B cell (primary cell): ENCODE measurements at regions not wholly inside any gene's neighbourhood (a gene's known extent, or its start where the extent isn't known, plus 50 kb on each side); places are given as distances from the start of the nearest gene placed in this dataset.

Experiments
- ATAC-seq: fragments of 200-7000 bp; cut with Tn5 transposase; one replicate; pipeline ENCODE4 v1.10.0; 2021; ENCODE audit warnings: low read depth, mild to moderate bottlenecking, moderate number of reproducible peaks, moderate library complexity
- CTCF ChIA-PET: fragments of 350-600 bp; sonication (Branson Sonifier 250); formaldehyde crosslinking; loops from one replicate; lab custom pipeline; 2021; ENCODE audit warnings: antibody characterized with exemption, inconsistent platforms; lab: Charles Lee
- POLR2A ChIA-PET: fragments of 350-600 bp; sonication (Branson Sonifier 250); formaldehyde crosslinking; loops from one replicate; lab custom pipeline; 2021; ENCODE audit warnings: antibody characterized with exemption; lab: Charles Lee
- DNase-seq: peaks from one replicate; pipeline ENCODE4 v3.0.0; 2013
- H2AFZ ChIP-seq: 2 replicates; pipeline ENCODE4 v1.6.1; 2012; ENCODE audit warnings: mild to moderate bottlenecking, low read depth, low read length; ENCODE audit not compliant: insufficient read depth, poor library complexity, severe bottlenecking
- H3K27ac ChIP-seq, 2 donors: 1 replicate in 1 of 2; 2 replicates in 1 of 2; pipeline ENCODE4 v1.5.1; 2012 to 2013; ENCODE audit warnings: low read length in 2 of 2, mild to moderate bottlenecking in 2 of 2, moderate library complexity in 1 of 2
- H3K27me3 ChIP-seq, 4 experiments: fragments of 200-600 bp in 1 of 4; sonication (generic) in 1 of 4; replicated peaks in 1 of 4; 1 replicate in 2 of 4; 2 replicates in 2 of 4; pipeline versions ENCODE4 v1.6.1 to v1.7.0; 2013 to 2016; ENCODE audit warnings: low read length in 3 of 4, mild to moderate bottlenecking in 2 of 4, mixed read lengths in 1 of 4, moderate library complexity in 1 of 4; ENCODE audit not compliant: insufficient read depth in 4 of 4, control insufficient read depth in 3 of 4; ENCODE audit errors: control extremely low read depth in 1 of 4
- H3K36me3 ChIP-seq, 2 experiments: replicated peaks in 1 of 2; 1 replicate in 1 of 2; 2 replicates in 1 of 2; pipeline versions ENCODE4 v1.6.1 to v1.7.1; 2013; ENCODE audit warnings: low read length in 1 of 2; ENCODE audit not compliant: insufficient read depth in 2 of 2, control insufficient read depth in 1 of 2; ENCODE audit errors: control extremely low read depth in 1 of 2, extremely low read depth in 1 of 2
- H3K4me1 ChIP-seq, 2 donors: fragments of 200-600 bp in 1 of 2; sonication (generic) in 1 of 2; 1 replicate in 1 of 2; 2 replicates in 1 of 2; pipeline versions ENCODE4 v1.5.1 to v1.6.1; 2013 to 2017; ENCODE audit warnings: low read length in 2 of 2; ENCODE audit not compliant: control insufficient read depth in 2 of 2, insufficient read depth in 2 of 2
- H3K4me2 ChIP-seq: replicated peaks from 2 replicates; pipeline ENCODE3; 2012; ENCODE audit warnings: mild to moderate bottlenecking, low read depth, low read length; ENCODE audit not compliant: poor library complexity, severe bottlenecking
- H3K4me3 ChIP-seq, 5 experiments: fragments of 200-600 bp in 1 of 5; sonication (generic) in 1 of 5; 1 replicate in 3 of 5; 2 replicates in 2 of 5; pipeline versions ENCODE4 v1.5.1 to v1.7.0; 2011 to 2016; ENCODE audit warnings: low read length in 4 of 5, mild to moderate bottlenecking in 4 of 5, low read depth in 2 of 5, control low read depth in 1 of 5, moderate library complexity in 1 of 5; ENCODE audit not compliant: insufficient read depth in 1 of 5; ENCODE audit errors: control extremely low read depth in 1 of 5, extremely low read depth in 1 of 5
- H3K79me2 ChIP-seq: fragments of 200-600 bp; sonication (generic); one replicate; pipeline ENCODE4 v1.6.0; 2016; ENCODE audit warnings: low read length; ENCODE audit not compliant: control insufficient read depth, insufficient read depth
- H3K9ac ChIP-seq: fragments of 200-600 bp; sonication (generic); 2 replicates; pipeline ENCODE4 v1.6.1; 2017; ENCODE audit warnings: mild to moderate bottlenecking, low read length, moderate library complexity
- H3K9me3 ChIP-seq, 3 donors: one replicate each; pipeline versions ENCODE4 v1.6.1 to v1.7.1; 2013; ENCODE audit warnings: low read length in 2 of 3; ENCODE audit not compliant: control insufficient read depth in 2 of 3, insufficient read depth in 1 of 3; ENCODE audit errors: control extremely low read depth in 1 of 3
- H4K20me1 ChIP-seq: 2 replicates; pipeline ENCODE4 v1.6.0; 2012; ENCODE audit warnings: mild to moderate bottlenecking, low read length; ENCODE audit not compliant: insufficient read depth, control insufficient read depth, poor library complexity, severe bottlenecking
- H3K27ac Mint-ChIP-seq: one replicate; pipeline ENCODE4 v1.8.0; 2021; ENCODE audit warnings: mixed read lengths
- H3K27me3 Mint-ChIP-seq: one replicate; pipeline ENCODE4 v1.8.0; 2021; ENCODE audit warnings: mixed read lengths
- H3K4me1 Mint-ChIP-seq: one replicate; pipeline ENCODE4 v1.8.0; 2021; ENCODE audit warnings: mixed read lengths
- H3K4me3 Mint-ChIP-seq: one replicate; pipeline ENCODE4 v1.8.0; 2021; ENCODE audit warnings: mixed read lengths
- H3K9me3 Mint-ChIP-seq: one replicate; pipeline ENCODE4 v1.8.0; 2022; ENCODE audit warnings: mixed read lengths; ENCODE audit not compliant: insufficient read depth
- EZH2 ChIP-seq: IDR thresholded peaks from 2 replicates; pipeline ENCODE4 v1.6.1; 2012; ENCODE audit warnings: borderline replicate concordance, low read depth, mild to moderate bottlenecking, moderate library complexity, low read length; ENCODE audit not compliant: insufficient read depth, poor library complexity, severe bottlenecking
- WGBS: methylation state at CpG from one replicate; pipeline ENCODE4 v1.1.5; 2013; ENCODE audit warnings: missing lambda C conversion rate; ENCODE audit not compliant: insufficient coverage; 5-methylcytosine and 5-hydroxymethylcytosine counted together
- intact Hi-C: fragments of 100-400 bp; cut with micrococcal nuclease; formaldehyde crosslinking; loops from one replicate; pipeline ENCODE4 v1.10.0; 2022
- TF ChIP-seq, protein P1 (sequence below): fragments of 200-600 bp; IDR thresholded peaks from one replicate; pipeline ENCODE4 v1.8.0; 2022; ENCODE audit warnings: antibody characterized with exemption, mild to moderate bottlenecking

- intact Hi-C loops, result no loop called here
- H3K4me1 Mint-ChIP-seq, result no peaks in the 10 kb centered on the region
- no peak overlapping the region for H3K27ac Mint-ChIP-seq
- Histone ChIP-seq H3K4me1 (no peaks in the 10 kb centered on the region), H4K20me1 (no peaks in the 10 kb centered on the region), H3K36me3 (no peaks in the 10 kb centered on the region), H3K27me3 (peaks cover 0 to 26% (median 1%) of the 10 kb centered on the region in 4 experiments), H2AFZ (no peak overlapping the region), H3K4me3 (no peak overlapping the region), H3K9ac (no peak overlapping the region), H3K79me2 (no peaks in the 10 kb centered on the region), H3K4me2 (no peak overlapping the region), H3K9me3 (peaks cover 0 to 35% (median 0%) of the 10 kb centered on the region in 3 donors), H3K27ac (no peak overlapping the region)
- WGBS, result 88% methylated on average over 8 of the region's 10 CpGs
- ATAC-seq, result no peak
- peaks cover 52% of the 10 kb centered on the region for H3K27me3 Mint-ChIP-seq
- no peak for TF ChIP-seq EZH2
- TF ChIP-seq, protein P1, sequence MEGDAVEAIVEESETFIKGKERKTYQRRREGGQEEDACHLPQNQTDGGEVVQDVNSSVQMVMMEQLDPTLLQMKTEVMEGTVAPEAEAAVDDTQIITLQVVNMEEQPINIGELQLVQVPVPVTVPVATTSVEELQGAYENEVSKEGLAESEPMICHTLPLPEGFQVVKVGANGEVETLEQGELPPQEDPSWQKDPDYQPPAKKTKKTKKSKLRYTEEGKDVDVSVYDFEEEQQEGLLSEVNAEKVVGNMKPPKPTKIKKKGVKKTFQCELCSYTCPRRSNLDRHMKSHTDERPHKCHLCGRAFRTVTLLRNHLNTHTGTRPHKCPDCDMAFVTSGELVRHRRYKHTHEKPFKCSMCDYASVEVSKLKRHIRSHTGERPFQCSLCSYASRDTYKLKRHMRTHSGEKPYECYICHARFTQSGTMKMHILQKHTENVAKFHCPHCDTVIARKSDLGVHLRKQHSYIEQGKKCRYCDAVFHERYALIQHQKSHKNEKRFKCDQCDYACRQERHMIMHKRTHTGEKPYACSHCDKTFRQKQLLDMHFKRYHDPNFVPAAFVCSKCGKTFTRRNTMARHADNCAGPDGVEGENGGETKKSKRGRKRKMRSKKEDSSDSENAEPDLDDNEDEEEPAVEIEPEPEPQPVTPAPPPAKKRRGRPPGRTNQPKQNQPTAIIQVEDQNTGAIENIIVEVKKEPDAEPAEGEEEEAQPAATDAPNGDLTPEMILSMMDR, result no peak
- H3K4me3 Mint-ChIP-seq, result no peak overlapping the region
- H3K9me3 Mint-ChIP-seq, result no peaks in the 10 kb centered on the region
- CTCF ChIA-PET, result no interaction called here
- POLR2A ChIA-PET, result no interaction called here
- no peak for DNase-seq
These were observed 298.1 kb downstream of the FOXL1 start for GRCh38 chr16:86876499-86876898.

DNA sequence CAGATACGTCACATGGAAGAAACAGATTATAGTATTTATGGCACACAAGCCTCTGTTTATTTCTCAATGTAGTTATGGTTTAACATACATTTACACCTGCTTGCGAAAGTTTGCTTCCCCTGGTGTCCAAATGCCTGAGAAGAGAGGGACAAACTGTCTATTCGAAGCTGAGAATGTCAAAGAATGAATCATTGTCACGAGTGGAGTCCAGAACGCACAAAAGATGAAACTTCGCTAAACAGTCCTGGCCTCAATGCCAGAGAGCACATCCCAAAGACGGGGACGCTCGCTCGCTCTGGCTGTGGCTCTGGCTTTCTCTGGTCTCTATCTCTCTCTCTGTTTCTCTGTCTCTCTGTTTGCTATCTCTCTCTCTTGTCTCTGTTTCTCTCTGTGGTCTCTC lies 298.8 kb downstream of the FOXL1 start:
- H3K4me1 Mint-ChIP-seq, result no peaks in the 10 kb centered on the region
- no peak for DNase-seq
- no peak overlapping the region for H3K9ac ChIP-seq
- H3K9me3 ChIP-seq, result peaks cover 0 to 32% (median 0%) of the 10 kb centered on the region in 3 donors
- no peak overlapping the region for H3K4me3 ChIP-seq
- H3K4me1 ChIP-seq, result no peaks in the 10 kb centered on the region
- no peak overlapping the region for H3K4me3 Mint-ChIP-seq
- POLR2A ChIA-PET, result no interaction called here
- no peak for ATAC-seq
- H3K36me3 ChIP-seq, result no peaks in the 10 kb centered on the region
- intact Hi-C loops, result no loop called here
- CTCF ChIA-PET, result no interaction called here
- no peaks in the 10 kb centered on the region for H4K20me1 ChIP-seq
- H3K27ac ChIP-seq, result no peak overlapping the region
- H3K9me3 Mint-ChIP-seq, result no peaks in the 10 kb centered on the region
- no peak overlapping the region for H2AFZ ChIP-seq
- H3K79me2 ChIP-seq, result no peaks in the 10 kb centered on the region
- peaks cover 0 to 26% (median 1%) of the 10 kb centered on the region in 4 experiments for H3K27me3 ChIP-seq
- H3K4me2 ChIP-seq, result no peak overlapping the region
- H3K27ac Mint-ChIP-seq, result no peak overlapping the region
- 85% methylated on average over 9 of the region's 10 CpGs for WGBS
- peaks cover 58% of the 10 kb centered on the region for H3K27me3 Mint-ChIP-seq
- TF ChIP-seq, protein P1, result no peak
- TF ChIP-seq EZH2, result no peak
